BJ (cell line): ENCODE measurements at regions not wholly inside any gene's neighbourhood (a gene's known extent, or its start where the extent isn't known, plus 50 kb on each side); places are given as distances from the start of the nearest gene placed in this dataset.

Experiments
- CTCF ChIA-PET: fragments of 350-600 bp; formaldehyde crosslinking; extraction: SDS; loops from one replicate; lab custom pipeline; 2021; ENCODE audit warnings: antibody characterized with exemption, inconsistent platforms; lab: Yijun Ruan, JAX
- POLR2A ChIA-PET: fragments of 300-600 bp; sonication (Branson Sonifier 250); formaldehyde crosslinking; extraction: SDS; loops from one replicate; lab custom pipeline; 2021; ENCODE audit warnings: antibody characterized with exemption; lab: Charles Lee
- DNase-seq: peaks from one replicate; pipeline ENCODE4 v3.0.0-alpha.2; 2011; ENCODE audit warnings: low read depth
- H3K27me3 ChIP-seq: 2 replicates; pipeline ENCODE4 v1.6.0; 2011; ENCODE audit warnings: low read length; ENCODE audit not compliant: control insufficient read depth, insufficient read depth
- H3K36me3 ChIP-seq: 2 replicates; pipeline ENCODE4 v1.5.1; 2011; ENCODE audit warnings: low read length; ENCODE audit not compliant: control insufficient read depth, insufficient read depth
- H3K4me3 ChIP-seq: 2 replicates; pipeline ENCODE4 v1.5.1; 2011; ENCODE audit warnings: low read depth, mild to moderate bottlenecking, control low read depth, low read length
- TF ChIP-seq, protein P1 (sequence below): IDR thresholded peaks from 2 replicates; pipeline ENCODE4 v1.5.1; 2011; ENCODE audit warnings: low read depth, mild to moderate bottlenecking, control low read depth, inconsistent platforms, low read length, moderate library complexity; ENCODE audit not compliant: insufficient read depth

DNA sequence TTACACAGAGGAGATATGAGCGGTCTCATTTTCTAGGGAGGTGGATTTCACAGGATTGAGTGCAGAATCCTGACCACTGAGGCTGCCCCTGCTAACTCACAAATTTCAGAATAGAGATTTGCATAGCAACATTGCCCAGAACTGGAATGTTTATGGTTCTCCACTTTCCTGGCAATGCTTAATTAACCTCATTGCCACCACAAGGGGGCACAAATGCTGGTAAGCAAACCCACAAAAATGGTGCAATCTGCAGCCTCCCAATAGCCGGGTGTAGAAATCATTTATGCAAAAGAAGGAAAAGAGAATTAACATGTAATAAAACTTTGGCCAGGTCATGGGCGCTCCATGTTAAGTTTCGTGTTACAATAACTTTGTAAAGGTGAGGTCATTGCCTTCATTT is 112.4 kb downstream of the CYRIA start:
- TF ChIP-seq, protein P1, sequence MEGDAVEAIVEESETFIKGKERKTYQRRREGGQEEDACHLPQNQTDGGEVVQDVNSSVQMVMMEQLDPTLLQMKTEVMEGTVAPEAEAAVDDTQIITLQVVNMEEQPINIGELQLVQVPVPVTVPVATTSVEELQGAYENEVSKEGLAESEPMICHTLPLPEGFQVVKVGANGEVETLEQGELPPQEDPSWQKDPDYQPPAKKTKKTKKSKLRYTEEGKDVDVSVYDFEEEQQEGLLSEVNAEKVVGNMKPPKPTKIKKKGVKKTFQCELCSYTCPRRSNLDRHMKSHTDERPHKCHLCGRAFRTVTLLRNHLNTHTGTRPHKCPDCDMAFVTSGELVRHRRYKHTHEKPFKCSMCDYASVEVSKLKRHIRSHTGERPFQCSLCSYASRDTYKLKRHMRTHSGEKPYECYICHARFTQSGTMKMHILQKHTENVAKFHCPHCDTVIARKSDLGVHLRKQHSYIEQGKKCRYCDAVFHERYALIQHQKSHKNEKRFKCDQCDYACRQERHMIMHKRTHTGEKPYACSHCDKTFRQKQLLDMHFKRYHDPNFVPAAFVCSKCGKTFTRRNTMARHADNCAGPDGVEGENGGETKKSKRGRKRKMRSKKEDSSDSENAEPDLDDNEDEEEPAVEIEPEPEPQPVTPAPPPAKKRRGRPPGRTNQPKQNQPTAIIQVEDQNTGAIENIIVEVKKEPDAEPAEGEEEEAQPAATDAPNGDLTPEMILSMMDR, result 0 out of 2 replicates have a peak, but pooled peaks have one; percentile 5
- POLR2A ChIA-PET, result no interaction called here
- H3K27me3 ChIP-seq, result no peaks in the 10 kb centered on the region
- no peak for DNase-seq
- no peak overlapping the region for H3K4me3 ChIP-seq
- CTCF ChIA-PET, result no interaction called here
- no peaks in the 10 kb centered on the region for H3K36me3 ChIP-seq

DNA sequence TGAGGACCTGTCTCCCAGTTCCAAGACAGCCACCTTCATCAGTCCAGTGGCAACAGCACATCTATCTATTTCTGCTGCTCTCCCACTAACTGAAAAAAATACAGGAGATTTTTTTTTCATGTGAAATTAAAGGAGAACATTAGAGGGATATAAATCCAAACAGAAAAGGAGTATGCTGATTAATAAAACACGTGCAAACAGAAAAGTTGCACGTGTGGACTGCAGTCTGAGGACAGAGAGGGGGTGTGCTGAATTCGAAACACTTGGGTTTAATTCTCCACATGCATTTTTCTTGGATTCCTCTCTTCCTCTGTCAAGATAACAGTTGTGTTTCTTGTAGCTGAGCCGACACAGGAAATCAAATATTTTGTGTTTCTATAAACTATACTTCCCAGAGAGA is 113.4 kb downstream of the CYRIA start:
- Histone ChIP-seq H3K27me3 (no peaks in the 10 kb centered on the region), H3K4me3 (no peak overlapping the region), H3K36me3 (no peaks in the 10 kb centered on the region)
- no peak for DNase-seq
- TF ChIP-seq, protein P1, result no peak
- POLR2A ChIA-PET, result no interaction called here
- CTCF ChIA-PET, result no interaction called here

DNA sequence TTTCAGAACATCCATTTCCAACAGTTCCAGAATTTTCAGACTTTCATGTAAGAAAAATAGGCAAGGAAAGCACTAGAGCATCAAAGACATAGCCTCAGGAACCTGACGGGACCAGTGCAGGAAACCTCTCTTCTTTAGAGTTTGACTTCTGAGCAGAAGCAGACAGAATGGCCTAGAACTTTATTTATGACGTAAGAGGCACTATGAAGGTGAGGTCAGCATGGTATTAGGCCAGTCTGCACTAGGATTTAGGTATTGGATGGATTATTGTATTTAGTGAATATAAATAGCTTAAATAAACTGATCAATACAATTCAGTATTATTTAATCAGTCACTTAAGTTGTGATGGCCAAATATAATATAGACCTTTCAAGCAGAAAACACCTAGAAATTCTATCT is 117.6 kb downstream of the CYRIA start:
- no peaks in the 10 kb centered on the region for H3K27me3 ChIP-seq
- ChIA-PET CTCF (no interaction called here), POLR2A (no interaction called here)
- no peak for DNase-seq
- no peaks in the 10 kb centered on the region for H3K36me3 ChIP-seq
- TF ChIP-seq, protein P1, result no peak
- H3K4me3 ChIP-seq, result no peak overlapping the region

DNA sequence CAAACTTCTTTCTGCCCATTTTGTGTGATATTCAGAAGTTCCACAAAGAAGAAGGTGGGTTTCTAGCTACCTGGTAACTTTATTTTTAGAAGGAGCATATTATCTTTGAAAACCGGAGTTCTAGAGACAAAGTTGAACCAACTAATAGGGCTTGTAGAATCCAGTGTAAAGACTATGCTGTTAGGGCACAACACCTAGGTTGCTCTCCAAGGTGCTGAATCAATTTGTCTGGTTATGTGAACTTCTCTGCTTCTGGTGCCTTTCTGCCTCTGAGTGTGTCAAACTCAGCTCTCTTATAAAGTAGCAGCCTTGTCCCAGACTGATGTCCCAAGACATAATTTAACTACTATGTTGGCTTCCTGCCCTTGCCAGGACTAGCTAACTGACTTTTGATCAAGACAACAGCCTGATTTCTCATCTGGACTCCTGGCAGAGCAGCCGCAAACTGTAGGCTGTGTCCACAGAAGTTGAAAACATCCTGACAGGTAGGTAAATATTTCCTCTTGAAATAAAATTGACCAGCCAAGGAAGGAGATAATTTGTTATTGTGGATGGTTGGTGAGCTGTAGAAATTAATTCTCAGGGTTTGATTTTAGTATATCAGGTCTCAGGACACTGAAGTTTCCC is 119.4 kb downstream of the CYRIA start:
- TF ChIP-seq, protein P1, result no peak
- ChIA-PET CTCF (no interaction called here), POLR2A (no interaction called here)
- H3K36me3 ChIP-seq, result no peaks in the 10 kb centered on the region
- DNase-seq, result no peak
- no peak overlapping the region for H3K4me3 ChIP-seq
- H3K27me3 ChIP-seq, result no peaks in the 10 kb centered on the region

DNA sequence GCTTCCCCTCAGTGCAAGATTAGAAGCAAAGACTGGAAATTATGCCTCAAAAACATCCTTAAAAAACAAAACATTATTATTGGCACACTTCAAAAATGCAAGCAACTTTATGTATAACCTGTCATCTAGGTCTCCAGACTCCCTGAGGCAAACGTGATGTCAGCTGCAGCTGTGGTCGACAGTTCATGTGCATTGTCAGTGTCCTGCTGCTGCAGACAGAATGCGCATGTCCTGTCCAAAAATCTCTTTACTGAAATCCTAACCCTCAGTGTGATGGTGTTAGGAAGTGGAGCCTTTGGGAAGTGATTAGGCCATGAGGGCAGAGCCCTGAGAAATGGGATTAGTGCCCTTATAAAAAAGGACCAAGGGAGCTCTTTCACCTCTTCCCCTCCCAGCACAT is 126.9 kb downstream of the CYRIA start:
- CTCF ChIA-PET, result no interaction called here
- TF ChIP-seq, protein P1, result no peak
- Histone ChIP-seq H3K27me3 (no peaks in the 10 kb centered on the region), H3K4me3 (no peak overlapping the region), H3K36me3 (no peaks in the 10 kb centered on the region)
- DNase-seq, result no peak
- POLR2A ChIA-PET, result no interaction called here
